ENCODE measurements at regions not wholly inside any gene's neighbourhood (a gene's known extent, or its start where the extent isn't known, plus 50 kb on each side); places are given as distances from the start of the nearest gene placed in this dataset.
"Not testable (repeated sequence)": the region's sequence is repeated elsewhere in the genome, so short reads cannot be mapped to it uniquely, and the experiment has no call there.

DNA sequence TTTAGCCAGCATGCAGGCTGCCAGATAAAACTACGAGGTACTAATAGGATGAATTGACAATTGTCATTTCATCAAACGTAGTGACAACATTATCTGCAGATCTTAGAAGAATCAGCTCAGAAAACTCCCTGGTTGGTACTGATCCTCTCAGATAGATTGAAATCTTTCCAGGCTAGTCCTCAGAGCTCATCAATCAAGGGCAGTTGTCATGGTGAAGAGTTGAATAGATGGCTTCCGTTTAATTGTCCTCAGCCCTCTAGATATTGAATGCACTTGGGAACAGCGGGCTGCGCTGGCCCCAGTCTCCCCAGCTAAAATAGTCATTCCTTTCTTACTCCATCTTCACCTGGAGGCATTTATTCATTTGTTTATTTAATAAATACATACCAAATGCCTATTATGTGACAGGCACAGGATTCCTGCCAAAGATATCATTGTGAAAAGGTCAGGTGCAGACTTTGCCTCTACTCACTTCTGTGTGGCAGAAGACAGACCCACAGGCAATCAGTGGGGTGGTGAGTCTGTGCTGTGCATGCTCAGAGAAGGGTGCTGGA lies 1081.6 kb downstream of the TYW1 start:
- no peak overlapping the region for H3K4me2 ChIP-seq (ENCODE audit: low read length, poor library complexity, severe bottlenecking)
- H3K9me3 ChIP-seq (ENCODE audit: control insufficient read depth, low read length): no peaks in the 10 kb centered on the region
- H3K4ac ChIP-seq (ENCODE audit: low read depth in 1 of 2, low read length in 2 of 2): no peak overlapping the region
- H3K23ac ChIP-seq (ENCODE audit: low read length in 2 of 2): no peak overlapping the region
- no peak overlapping the region for H3K4me3 ChIP-seq (ENCODE audit: insufficient read depth in 1 of 2, low read depth in 1 of 2, low read length in 2 of 2)
- H3K4me1 ChIP-seq (ENCODE audit: control insufficient read depth, insufficient read depth, low read depth, low read length): no peaks in the 10 kb centered on the region
- 85% methylated on average over 3 of the region's 5 CpGs for WGBS
- H2AK5ac ChIP-seq (ENCODE audit: low read length, severe bottlenecking): no peak overlapping the region
- no peak for DNase-seq
- no peak overlapping the region for H4K8ac ChIP-seq (ENCODE audit: low read length)
- no peaks in the 10 kb centered on the region for H3K36me3 ChIP-seq (ENCODE audit: control insufficient read depth in 1 of 2, insufficient read depth in 2 of 2, low read depth in 1 of 2, low read length in 2 of 2)
- no peak overlapping the region for H2BK5ac ChIP-seq (ENCODE audit: low read depth, low read length, poor library complexity, severe bottlenecking)
- no peak overlapping the region for H2BK15ac ChIP-seq (ENCODE audit: low read depth, poor library complexity, severe bottlenecking)
- no peak overlapping the region for H3K9ac ChIP-seq (ENCODE audit: low read length)
- no peak overlapping the region for H3K27ac ChIP-seq (ENCODE audit: low read length, poor library complexity, severe bottlenecking)
- H4K91ac ChIP-seq (ENCODE audit: low read length): no peak overlapping the region
- no peak overlapping the region for H2BK120ac ChIP-seq (ENCODE audit: low read depth, low read length)
- no peaks in the 10 kb centered on the region for H3K27me3 ChIP-seq (ENCODE audit: control insufficient read depth in 1 of 2, insufficient read depth in 1 of 2, low read length in 2 of 2)
- H3K18ac ChIP-seq (ENCODE audit: low read depth in 1 of 2, low read length in 2 of 2): no peak overlapping the region
- H3K14ac ChIP-seq (ENCODE audit: low read length in 2 of 2): no peak overlapping the region
- H3K79me1 ChIP-seq (replicated peaks; ENCODE audit: low read length, poor library complexity, severe bottlenecking): no peaks in the 10 kb centered on the region
- H2AFZ ChIP-seq (ENCODE audit: low read depth, low read length): no peak overlapping the region
- H2BK12ac ChIP-seq (ENCODE audit: low read length in 2 of 2): no peak overlapping the region

DNA sequence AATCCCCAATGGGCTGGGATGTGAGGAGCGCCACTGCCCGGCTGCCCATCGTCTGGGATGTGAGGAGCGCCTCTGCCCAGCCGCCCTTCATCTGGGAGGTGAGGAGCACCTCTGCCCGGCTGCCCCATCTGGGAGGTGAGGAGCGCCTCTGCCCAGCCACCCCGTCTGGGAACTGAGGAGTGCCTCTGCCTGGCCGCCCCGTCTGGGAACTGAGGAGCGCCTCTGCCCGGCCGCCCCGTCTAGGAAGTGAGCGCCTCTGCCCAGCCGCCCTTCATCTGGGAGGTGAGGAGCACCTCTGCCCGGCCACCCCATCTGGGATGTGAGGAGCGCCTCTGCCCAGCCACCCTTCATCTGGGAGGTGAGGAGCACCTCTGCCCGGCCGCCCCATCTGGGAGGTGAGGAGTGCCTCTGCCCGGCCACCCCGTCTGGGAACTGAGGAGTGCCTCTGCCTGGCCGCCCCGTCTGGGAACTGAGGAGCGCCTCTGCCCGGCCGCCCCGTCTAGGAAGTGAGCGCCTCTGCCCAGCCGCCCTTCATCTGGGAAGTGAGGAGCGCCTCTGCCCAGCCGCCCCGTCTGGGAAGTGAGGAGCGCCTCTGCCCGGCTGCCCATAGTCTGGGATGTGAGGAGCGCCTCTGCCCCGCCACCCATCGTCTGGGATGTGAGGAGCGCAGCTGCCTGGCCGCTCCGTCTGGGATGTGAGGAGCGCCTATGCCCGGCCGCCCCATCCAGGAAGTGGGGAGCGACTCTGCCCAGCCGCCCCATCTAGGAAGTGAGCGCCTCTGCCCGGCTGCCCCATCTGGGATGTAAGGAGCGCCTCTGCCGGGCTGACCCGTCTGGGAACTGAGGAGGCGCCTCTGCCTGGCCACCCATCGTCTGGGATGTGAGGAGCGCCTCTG lies 1085.7 kb downstream of the TYW1 start:
- not testable (repeated sequence) for H4K91ac ChIP-seq (ENCODE audit: low read length); H3K18ac ChIP-seq (ENCODE audit: low read depth in 1 of 2, low read length in 2 of 2); H3K4me3 ChIP-seq (ENCODE audit: insufficient read depth in 1 of 2, low read depth in 1 of 2, low read length in 2 of 2); H3K27me3 ChIP-seq (ENCODE audit: control insufficient read depth in 1 of 2, insufficient read depth in 1 of 2, low read length in 2 of 2); H3K14ac ChIP-seq (ENCODE audit: low read length in 2 of 2); H3K9ac ChIP-seq (ENCODE audit: low read length); H3K4ac ChIP-seq (ENCODE audit: low read depth in 1 of 2, low read length in 2 of 2); H2AK5ac ChIP-seq (ENCODE audit: low read length, severe bottlenecking); H3K79me1 ChIP-seq (replicated peaks; ENCODE audit: low read length, poor library complexity, severe bottlenecking); H3K23ac ChIP-seq (ENCODE audit: low read length in 2 of 2); H3K27ac ChIP-seq (ENCODE audit: low read length, poor library complexity, severe bottlenecking); H3K4me2 ChIP-seq (ENCODE audit: low read length, poor library complexity, severe bottlenecking); H3K4me1 ChIP-seq (ENCODE audit: control insufficient read depth, insufficient read depth, low read depth, low read length); H2AFZ ChIP-seq (ENCODE audit: low read depth, low read length); H3K9me3 ChIP-seq (ENCODE audit: control insufficient read depth, low read length); H2BK5ac ChIP-seq (ENCODE audit: low read depth, low read length, poor library complexity, severe bottlenecking); H4K8ac ChIP-seq (ENCODE audit: low read length); H2BK12ac ChIP-seq (ENCODE audit: low read length in 2 of 2); H3K36me3 ChIP-seq (ENCODE audit: control insufficient read depth in 1 of 2, insufficient read depth in 2 of 2, low read depth in 1 of 2, low read length in 2 of 2); H2BK120ac ChIP-seq (ENCODE audit: low read depth, low read length); DNase-seq; H2BK15ac ChIP-seq (ENCODE audit: low read depth, poor library complexity, severe bottlenecking)
- WGBS: 89% methylated on average over 49 of the region's 54 CpGs

- H3K36me3 ChIP-seq (ENCODE audit: control insufficient read depth in 1 of 2, insufficient read depth in 2 of 2, low read depth in 1 of 2, low read length in 2 of 2); H2AFZ ChIP-seq (ENCODE audit: low read depth, low read length); H2BK120ac ChIP-seq (ENCODE audit: low read depth, low read length); H3K23ac ChIP-seq (ENCODE audit: low read length in 2 of 2); H2BK5ac ChIP-seq (ENCODE audit: low read depth, low read length, poor library complexity, severe bottlenecking); H3K18ac ChIP-seq (ENCODE audit: low read depth in 1 of 2, low read length in 2 of 2); H3K9ac ChIP-seq (ENCODE audit: low read length); H2AK5ac ChIP-seq (ENCODE audit: low read length, severe bottlenecking); H2BK12ac ChIP-seq (ENCODE audit: low read length in 2 of 2); H3K27me3 ChIP-seq (ENCODE audit: control insufficient read depth in 1 of 2, insufficient read depth in 1 of 2, low read length in 2 of 2); H4K91ac ChIP-seq (ENCODE audit: low read length); H3K79me1 ChIP-seq (replicated peaks; ENCODE audit: low read length, poor library complexity, severe bottlenecking); H3K4me1 ChIP-seq (ENCODE audit: control insufficient read depth, insufficient read depth, low read depth, low read length); DNase-seq; H3K27ac ChIP-seq (ENCODE audit: low read length, poor library complexity, severe bottlenecking); H2BK15ac ChIP-seq (ENCODE audit: low read depth, poor library complexity, severe bottlenecking); H3K4ac ChIP-seq (ENCODE audit: low read depth in 1 of 2, low read length in 2 of 2); H3K14ac ChIP-seq (ENCODE audit: low read length in 2 of 2); H3K4me3 ChIP-seq (ENCODE audit: insufficient read depth in 1 of 2, low read depth in 1 of 2, low read length in 2 of 2); H3K4me2 ChIP-seq (ENCODE audit: low read length, poor library complexity, severe bottlenecking); H4K8ac ChIP-seq (ENCODE audit: low read length); H3K9me3 ChIP-seq (ENCODE audit: control insufficient read depth, low read length): not testable (repeated sequence)
- 93% methylated on average over 44 of the region's 44 CpGs for WGBS
Measured at GRCh38 chr7:68082961-68083657, 1086.5 kb downstream of the TYW1 start.

GRCh38 chr7:68087401-68087800 lies 1090.8 kb downstream of the TYW1 start:
- Histone ChIP-seq H2AFZ (ENCODE audit: low read depth, low read length) (no peak overlapping the region), H3K4me1 (ENCODE audit: control insufficient read depth, insufficient read depth, low read depth, low read length) (no peaks in the 10 kb centered on the region), H3K79me1 (replicated peaks; ENCODE audit: low read length, poor library complexity, severe bottlenecking) (no peaks in the 10 kb centered on the region), H3K18ac (ENCODE audit: low read depth in 1 of 2, low read length in 2 of 2) (no peak overlapping the region), H2AK5ac (ENCODE audit: low read length, severe bottlenecking) (no peak overlapping the region), H4K91ac (ENCODE audit: low read length) (no peak overlapping the region), H3K4ac (ENCODE audit: low read depth in 1 of 2, low read length in 2 of 2) (no peak overlapping the region), H3K23ac (ENCODE audit: low read length in 2 of 2) (no peak overlapping the region), H2BK120ac (ENCODE audit: low read depth, low read length) (no peak overlapping the region), H2BK12ac (ENCODE audit: low read length in 2 of 2) (no peak overlapping the region), H2BK15ac (ENCODE audit: low read depth, poor library complexity, severe bottlenecking) (no peak overlapping the region), H4K8ac (ENCODE audit: low read length) (no peak overlapping the region), H3K27ac (ENCODE audit: low read length, poor library complexity, severe bottlenecking) (no peak overlapping the region), H3K9ac (ENCODE audit: low read length) (no peak overlapping the region), H2BK5ac (ENCODE audit: low read depth, low read length, poor library complexity, severe bottlenecking) (no peak overlapping the region), H3K14ac (ENCODE audit: low read length in 2 of 2) (no peak overlapping the region), H3K36me3 (ENCODE audit: control insufficient read depth in 1 of 2, insufficient read depth in 2 of 2, low read depth in 1 of 2, low read length in 2 of 2) (no peaks in the 10 kb centered on the region), H3K4me3 (ENCODE audit: insufficient read depth in 1 of 2, low read depth in 1 of 2, low read length in 2 of 2) (no peak overlapping the region), H3K4me2 (ENCODE audit: low read length, poor library complexity, severe bottlenecking) (no peak overlapping the region), H3K27me3 (ENCODE audit: control insufficient read depth in 1 of 2, insufficient read depth in 1 of 2, low read length in 2 of 2) (no peaks in the 10 kb centered on the region), H3K9me3 (ENCODE audit: control insufficient read depth, low read length) (no peaks in the 10 kb centered on the region)
- 87% methylated on average over 4 of the region's 5 CpGs for WGBS
- no peak for DNase-seq
